A549 (cell line): ENCODE measurements at regions not wholly inside any gene's neighbourhood (a gene's known extent, or its start where the extent isn't known, plus 50 kb on each side); places are given as distances from the start of the nearest gene placed in this dataset.

Experiments used
- ATAC-seq, 2 experiments: fragments of 200-7000 bp in 1 of 2; fragments of >200 bp in 1 of 2; cut with Nextera tagmentation in 1 of 2; cut with Tn5 transposase in 1 of 2; 3 replicates each; pipeline versions ENCODE4 v1.8.0 to v1.9.1; 2018 to 2020; ENCODE audit warnings: mild to moderate bottlenecking in 1 of 2, moderate library complexity in 1 of 2
- CTCF ChIA-PET: fragments of 300-600 bp; sonication (Branson Sonifier 250); formaldehyde crosslinking; extraction: SDS; loops from one replicate; lab custom pipeline; 2021; ENCODE audit warnings: antibody characterized with exemption, inconsistent platforms; lab: Yijun Ruan, JAX
- POLR2A ChIA-PET: fragments of 350-600 bp; formaldehyde crosslinking; extraction: SDS; loops from one replicate; lab custom pipeline; 2021; ENCODE audit warnings: antibody characterized with exemption, inconsistent platforms; lab: Yijun Ruan, JAX
- DNase-seq, 2 experiments: peaks; one replicate each; pipeline versions ENCODE4 v3.0.0 to v3.0.0-alpha.2; 2011 to 2016; ENCODE audit warnings: low read depth in 1 of 2, low spot score in 1 of 2
- FAIRE-seq: peaks from 2 replicates; lab custom pipeline; 2011; peaks lifted over from hg19 to GRCh38; lab: Jason Lieb, UNC
- H3K27ac ChIP-seq, 2 experiments: fragments of >200 bp; sonication (Bioruptor Twin); formaldehyde crosslinking; 3 replicates each; pipeline ENCODE4 v1.5.1; 2016 to 2017
- H3K4me1 ChIP-seq: fragments of >200 bp; sonication (Bioruptor Twin); formaldehyde crosslinking; 3 replicates; pipeline ENCODE4 v1.6.1; 2016
- H3K4me2 ChIP-seq: fragments of >200 bp; sonication (Bioruptor Twin); formaldehyde crosslinking; 3 replicates; pipeline ENCODE4 v1.6.1; 2016
- H3K4me3 ChIP-seq: fragments of >200 bp; sonication (Bioruptor Twin); formaldehyde crosslinking; 3 replicates; pipeline ENCODE4 v1.5.1; 2016
- H3K9me3 ChIP-seq: fragments of >200 bp; sonication (Bioruptor Twin); formaldehyde crosslinking; 3 replicates; pipeline ENCODE4 v1.6.1; 2016
- BCL3 ChIP-seq: fragments of >200 bp; sonication (Bioruptor Twin); formaldehyde crosslinking; IDR thresholded peaks from 3 replicates; pipeline ENCODE4 v1.6.1; 2016
- CBX2 ChIP-seq: fragments of 200-600 bp; sonication (generic); IDR thresholded peaks from 2 replicates; pipeline ENCODE4 v1.6.1; 2016; ENCODE audit warnings: low read depth, mild to moderate bottlenecking, borderline replicate concordance
- CBX8 ChIP-seq: fragments of 200-600 bp; sonication (generic); IDR thresholded peaks from 2 replicates; pipeline ENCODE4 v1.6.1; 2016
- FOSB ChIP-seq: fragments of 250-450 bp; sonication (Bioruptor Pico); IDR thresholded peaks from 2 replicates; pipeline ENCODE4 v1.5.0; 2020; ENCODE audit warnings: mild to moderate bottlenecking, moderate library complexity
- FOXS1 ChIP-seq: fragments of 250-450 bp; sonication (Bioruptor Pico); IDR thresholded peaks from 2 replicates; pipeline ENCODE4 v1.5.0; 2020; ENCODE audit warnings: mild to moderate bottlenecking, moderate library complexity
- HEYL ChIP-seq: fragments of 250-450 bp; sonication (Bioruptor Pico); IDR thresholded peaks from 2 replicates; pipeline ENCODE4 v1.8.0; 2021; ENCODE audit warnings: mild to moderate bottlenecking, moderate library complexity
- HOXA7 ChIP-seq: fragments of 250-450 bp; sonication (Bioruptor Pico); IDR thresholded peaks from 2 replicates; pipeline ENCODE4 v1.5.0; 2020; ENCODE audit warnings: mild to moderate bottlenecking, moderate library complexity
- JUNB ChIP-seq: fragments of >200 bp; sonication (Bioruptor Twin); formaldehyde crosslinking; IDR thresholded peaks from 2 replicates; pipeline ENCODE4 v1.6.1; 2016
- MAX ChIP-seq: IDR thresholded peaks from 2 replicates; pipeline ENCODE4 v1.6.1; 2012
- NR3C1 ChIP-seq: fragments of >200 bp; sonication (Bioruptor Twin); formaldehyde crosslinking; IDR thresholded peaks from 3 replicates; pipeline ENCODE4 v1.6.1; 2017
- PHF8 ChIP-seq: fragments of 200-600 bp; sonication (generic); IDR thresholded peaks from 2 replicates; pipeline ENCODE4 v1.6.1; 2016; ENCODE audit warnings: low read depth, mild to moderate bottlenecking, antibody characterized with exemption, moderate library complexity, borderline replicate concordance
- RARB ChIP-seq: fragments of 250-450 bp; sonication (Bioruptor Pico); IDR thresholded peaks from 2 replicates; pipeline ENCODE4 v1.8.0; 2021; ENCODE audit warnings: mild to moderate bottlenecking, moderate library complexity
- SREBF2 ChIP-seq: fragments of 450-650 bp; IDR thresholded peaks from 2 replicates; pipeline ENCODE4 v1.6.1; 2014; ENCODE audit warnings: mild to moderate bottlenecking, moderate library complexity
- TFCP2L1 ChIP-seq: fragments of 250-450 bp; sonication (Bioruptor Pico); IDR thresholded peaks from 2 replicates; pipeline ENCODE4 v1.5.0; 2021; ENCODE audit warnings: mild to moderate bottlenecking
- USF2 ChIP-seq: fragments of 450-650 bp; IDR thresholded peaks from 2 replicates; pipeline ENCODE4 v1.6.1; 2014; ENCODE audit warnings: antibody characterized with exemption
- ZC3H11A ChIP-seq: fragments of 450-650 bp; IDR thresholded peaks from 2 replicates; pipeline ENCODE4 v1.6.1; 2014; ENCODE audit warnings: antibody characterized with exemption, mild to moderate bottlenecking
- ZFP36 ChIP-seq: fragments of 450-650 bp; IDR thresholded peaks from 2 replicates; pipeline ENCODE4 v1.6.1; 2014; ENCODE audit warnings: borderline replicate concordance; ENCODE audit not compliant: partially characterized antibody
- ZNF302 ChIP-seq: fragments of 250-450 bp; sonication (Bioruptor Pico); IDR thresholded peaks from 2 replicates; pipeline ENCODE4 v1.9.0; 2021; ENCODE audit warnings: inconsistent platforms, mild to moderate bottlenecking, moderate library complexity
- WGBS: methylation state at CpG from one replicate; pipeline ENCODE4 v1.1.6; 2017; ENCODE audit errors: missing lambda C conversion rate; 5-methylcytosine and 5-hydroxymethylcytosine counted together
- TF ChIP-seq, protein P1 (sequence below): fragments of >200 bp; sonication (Bioruptor Twin); formaldehyde crosslinking; IDR thresholded peaks from 2 replicates; pipeline ENCODE4 v1.6.1; 2016

GRCh38 chr11:106619320-106619990 lies 398.8 kb downstream of the GUCY1A2 start:
- FAIRE-seq (no peak), ATAC-seq (no peak), DNase-seq (no peak)
- CTCF ChIA-PET = no interaction called here
- WGBS = 26% methylated on average over 2 of the region's 2 CpGs
- Histone ChIP-seq H3K4me2 (no peak overlapping the region), H3K9me3 (no peaks in the 10 kb centered on the region), H3K27ac (no peak overlapping the region), H3K4me3 (no peak overlapping the region), H3K4me1 (no peaks in the 10 kb centered on the region)
- TF ChIP-seq BCL3 (no peak), PHF8 (no peak), CBX2 (no peak), CBX8 (no peak), RARB (CRISPR knock-in tag) (no peak), NR3C1 (no peak), ZFP36 (no peak), MAX (no peak), TFCP2L1 (CRISPR knock-in tag) (no peak), ZNF302 (CRISPR knock-in tag) (no peak), HOXA7 (no peak), FOSB (CRISPR knock-in tag) (no peak), SREBF2 (no peak), USF2 (no peak), ZC3H11A (no peak)
- TF ChIP-seq, protein P1, sequence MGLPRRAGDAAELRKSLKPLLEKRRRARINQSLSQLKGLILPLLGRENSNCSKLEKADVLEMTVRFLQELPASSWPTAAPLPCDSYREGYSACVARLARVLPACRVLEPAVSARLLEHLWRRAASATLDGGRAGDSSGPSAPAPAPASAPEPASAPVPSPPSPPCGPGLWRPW = no peak
- POLR2A ChIA-PET = no interaction called here

DNA sequence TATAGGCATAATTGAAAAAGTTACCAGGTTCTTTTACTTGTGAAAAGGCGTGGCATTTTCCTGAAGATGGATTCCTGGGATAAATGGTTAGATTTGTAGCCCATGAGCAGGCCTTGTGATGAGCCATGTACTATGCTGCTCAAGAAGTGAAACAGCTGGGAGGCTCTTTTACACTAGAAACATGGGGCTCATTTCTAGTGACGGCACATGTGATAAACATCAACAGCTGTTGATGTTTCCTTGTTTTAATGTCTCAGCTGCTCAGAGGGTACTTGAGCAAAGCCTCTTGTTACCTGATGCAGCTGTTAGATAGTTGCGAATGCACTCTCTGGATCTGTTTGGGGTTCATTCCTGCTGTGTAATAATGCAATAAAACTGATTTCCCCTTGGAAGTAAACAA lies 396.8 kb downstream of the GUCY1A2 start:
- H3K9me3 ChIP-seq = no peaks in the 10 kb centered on the region
- 58% methylated on average over 3 of the region's 3 CpGs for WGBS
- H3K4me3 ChIP-seq = no peak overlapping the region
- H3K27ac ChIP-seq = no peak overlapping the region
- ChIA-PET CTCF (no interaction called here), POLR2A (no interaction called here)
- ATAC-seq = no peak
- H3K4me1 ChIP-seq = no peaks in the 10 kb centered on the region
- TF ChIP-seq JUNB (no peak), BCL3 (no peak), RARB (CRISPR knock-in tag) (no peak), HEYL (no peak), FOXS1 (CRISPR knock-in tag) (no peak), ZC3H11A (no peak)
- TF ChIP-seq, protein P1 = no peak
- H3K4me2 ChIP-seq = no peak overlapping the region
- DNase-seq = no peak
- no peak for FAIRE-seq
